ENCODE measurements at regions not wholly inside any gene's neighbourhood (a gene's known extent, or its start where the extent isn't known, plus 50 kb on each side); places are given as distances from the start of the nearest gene placed in this dataset.

DNA sequence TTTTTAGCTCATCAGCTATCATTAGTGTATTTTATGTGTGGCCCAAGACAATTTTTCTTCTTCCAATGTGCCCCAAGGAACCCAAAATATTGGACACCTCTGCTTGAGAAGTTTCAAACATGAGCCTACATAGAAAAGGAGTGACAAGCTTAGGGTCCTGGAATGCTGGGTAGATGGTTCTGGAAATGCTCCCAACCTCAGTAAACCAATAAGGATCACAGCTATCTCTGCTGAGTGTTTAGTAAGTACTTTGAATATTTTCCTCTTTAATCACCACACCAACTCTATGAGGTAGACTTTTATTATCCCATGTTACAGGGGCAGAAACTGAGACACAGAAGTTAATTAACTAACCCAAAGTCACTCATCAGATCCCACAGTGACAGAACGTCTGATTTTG, 164.9 kb upstream of the KLF3 start:
- TF ChIP-seq, protein P1, sequence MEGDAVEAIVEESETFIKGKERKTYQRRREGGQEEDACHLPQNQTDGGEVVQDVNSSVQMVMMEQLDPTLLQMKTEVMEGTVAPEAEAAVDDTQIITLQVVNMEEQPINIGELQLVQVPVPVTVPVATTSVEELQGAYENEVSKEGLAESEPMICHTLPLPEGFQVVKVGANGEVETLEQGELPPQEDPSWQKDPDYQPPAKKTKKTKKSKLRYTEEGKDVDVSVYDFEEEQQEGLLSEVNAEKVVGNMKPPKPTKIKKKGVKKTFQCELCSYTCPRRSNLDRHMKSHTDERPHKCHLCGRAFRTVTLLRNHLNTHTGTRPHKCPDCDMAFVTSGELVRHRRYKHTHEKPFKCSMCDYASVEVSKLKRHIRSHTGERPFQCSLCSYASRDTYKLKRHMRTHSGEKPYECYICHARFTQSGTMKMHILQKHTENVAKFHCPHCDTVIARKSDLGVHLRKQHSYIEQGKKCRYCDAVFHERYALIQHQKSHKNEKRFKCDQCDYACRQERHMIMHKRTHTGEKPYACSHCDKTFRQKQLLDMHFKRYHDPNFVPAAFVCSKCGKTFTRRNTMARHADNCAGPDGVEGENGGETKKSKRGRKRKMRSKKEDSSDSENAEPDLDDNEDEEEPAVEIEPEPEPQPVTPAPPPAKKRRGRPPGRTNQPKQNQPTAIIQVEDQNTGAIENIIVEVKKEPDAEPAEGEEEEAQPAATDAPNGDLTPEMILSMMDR (IDR thresholded peaks at IDR 0.05; ENCODE audit: low read depth, low read length) = no peak
- TF ChIP-seq EZH2phosphoT487 (IDR thresholded peaks at IDR 0.05; ENCODE audit: low read depth) = no peak
